ENCODE measurements at regions not wholly inside any gene's neighbourhood (a gene's known extent, or its start where the extent isn't known, plus 50 kb on each side); places are given as distances from the start of the nearest gene placed in this dataset.

DNA sequence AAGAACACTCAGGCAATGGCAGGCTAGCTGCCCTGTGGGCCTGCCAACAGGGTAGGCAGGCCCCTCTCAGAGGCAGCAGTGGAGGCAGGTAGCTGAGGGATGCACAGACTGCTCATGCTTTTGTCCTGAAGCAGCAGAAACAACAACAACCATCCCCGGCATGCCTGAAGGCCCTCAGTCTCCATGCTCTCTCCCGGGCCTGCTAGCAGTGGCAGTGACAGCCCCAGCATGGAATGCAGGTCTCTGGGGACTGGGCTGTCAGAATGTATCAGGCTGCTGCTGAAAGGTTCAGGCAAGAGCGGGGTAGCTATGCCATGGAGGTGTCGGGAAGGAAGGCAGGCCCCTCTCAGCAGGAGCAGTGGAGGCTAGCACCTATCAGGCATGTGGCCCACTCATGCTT, 209.8 kb downstream of the KCNJ3 start:
- no peak for TF ChIP-seq FOXA1 (IDR thresholded peaks at IDR 0.05)
- TF ChIP-seq SUZ12 (IDR thresholded peaks at IDR 0.05), result no peak
- no peak for TF ChIP-seq L3MBTL2 (conservative IDR thresholded peaks at IDR 0.05)
- TF ChIP-seq ZNF384 (IDR thresholded peaks at IDR 0.05), result no peak
- no peak for TF ChIP-seq TARDBP (IDR thresholded peaks at IDR 0.05)
- no peak for TF ChIP-seq HDGF (IDR thresholded peaks at IDR 0.05; ENCODE audit: borderline replicate concordance)
- no peak for TF ChIP-seq FOXM1 (IDR thresholded peaks at IDR 0.05; ENCODE audit: borderline replicate concordance)
- TF ChIP-seq BHLHE40 (IDR thresholded peaks at IDR 0.05; ENCODE audit: borderline replicate concordance), result no peak
- no peak for TF ChIP-seq SP1 (IDR thresholded peaks at IDR 0.05)
- TF ChIP-seq FOXK2 (IDR thresholded peaks at IDR 0.05), result no peak
- TF ChIP-seq NFRKB (IDR thresholded peaks at IDR 0.05), result no peak
- no peak for TF ChIP-seq ELF4 (IDR thresholded peaks at IDR 0.05)
- TF ChIP-seq LEF1 (IDR thresholded peaks at IDR 0.05; ENCODE audit: borderline replicate concordance), result no peak
- TF ChIP-seq ARNT (IDR thresholded peaks at IDR 0.05), result no peak
- POLR2A ChIA-PET, result no interaction called here
- CTCF ChIA-PET, result no interaction called here
- DNase-seq (ENCODE audit: extremely low spot score), result no peak
